Uterus (tissue), 3 donors: ENCODE measurements at regions not wholly inside any gene's neighbourhood (a gene's known extent, or its start where the extent isn't known, plus 50 kb on each side); places are given as distances from the start of the nearest gene placed in this dataset.

Source experiments
- DNase-seq, 2 donors: peaks; one replicate each; pipeline ENCODE4 v3.0.0-alpha.2; 2019 to 2020
- H3K27ac ChIP-seq, 2 donors: fragments of 200-600 bp; sonication (generic); 1 replicate in 1 of 2; 2 replicates in 1 of 2; pipeline ENCODE4 v1.5.1; 2016 to 2018
- H3K27me3 ChIP-seq, 2 donors: fragments of 200-600 bp; sonication (generic); one replicate each; pipeline ENCODE4 v1.5.1; 2018 to 2019; ENCODE audit warnings: control low read depth in 1 of 2
- H3K36me3 ChIP-seq, 2 donors: fragments of 200-600 bp; sonication (generic); one replicate each; pipeline ENCODE4 v1.5.1; 2019; ENCODE audit warnings: control low read depth in 1 of 2
- H3K4me1 ChIP-seq, 2 donors: fragments of 200-600 bp; sonication (generic); one replicate each; pipeline ENCODE4 v1.5.1; 2018 to 2019; ENCODE audit warnings: control low read depth in 1 of 2
- H3K4me3 ChIP-seq, 2 donors: fragments of 200-600 bp; sonication (generic); 1 replicate in 1 of 2; 2 replicates in 1 of 2; pipeline ENCODE4 v1.5.1; 2018 to 2019; ENCODE audit warnings: mild to moderate bottlenecking in 1 of 2
- H3K9me3 ChIP-seq, 2 donors: fragments of 200-600 bp; sonication (generic); one replicate each; pipeline ENCODE4 v1.5.1; 2019; ENCODE audit warnings: control low read depth in 1 of 2
- POLR2A ChIP-seq, 2 donors: fragments of 450-650 bp; IDR thresholded peaks; one replicate each; pipeline ENCODE4 v1.6.1; 2016; ENCODE audit warnings: antibody characterized with exemption in 2 of 2, mild to moderate bottlenecking in 1 of 2, moderate library complexity in 1 of 2
- intact Hi-C: fragments of 100-400 bp; cut with DNase I; formaldehyde crosslinking; loops from one replicate; pipeline ENCODE4 v1.15.1; 2023; ENCODE audit warnings: low total_unique reads
- TF ChIP-seq, protein P1 (sequence below), 4 experiments: fragments of 200-600 bp in 2 of 4; fragments of 450-650 bp in 2 of 4; sonication (generic) in 2 of 4; IDR thresholded peaks; one replicate each; pipeline ENCODE4 v1.5.1; 2016 to 2019; ENCODE audit warnings: antibody characterized with exemption in 4 of 4, mild to moderate bottlenecking in 2 of 4, moderate library complexity in 1 of 4
- donor health status: DM: yes; HTN: yes; CAD: no.

DNA sequence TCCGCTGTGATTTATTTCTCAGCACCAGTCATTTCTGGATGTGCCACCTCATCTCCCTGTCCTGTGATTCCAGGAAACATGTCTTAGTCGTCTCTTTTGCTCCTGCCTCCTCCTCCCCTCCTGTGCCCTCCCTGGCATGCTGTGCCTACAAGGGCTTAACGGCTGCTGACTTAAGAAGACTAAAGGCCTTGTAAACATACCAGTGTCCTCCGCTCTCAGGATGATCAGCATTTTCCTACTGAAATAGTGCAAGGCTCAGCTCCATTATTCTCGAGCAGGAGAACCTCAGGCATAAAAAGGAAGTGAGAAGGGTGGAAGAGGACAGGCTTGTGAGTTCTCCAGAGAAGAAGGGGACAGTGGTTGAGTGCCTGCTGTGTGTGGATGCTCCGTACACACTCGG lies 61.6 kb upstream of the RUNX3 start:
- no peaks in the 10 kb centered on the region for H3K9me3 ChIP-seq
- no peaks in the 10 kb centered on the region for H3K36me3 ChIP-seq
- H3K27ac ChIP-seq = no peak overlapping the region
- no peak overlapping the region for H3K4me3 ChIP-seq
- intact Hi-C loops = no loop called here
- no peak for DNase-seq
- H3K4me1 ChIP-seq = no peaks in the 10 kb centered on the region
- no peaks in the 10 kb centered on the region for H3K27me3 ChIP-seq
- TF ChIP-seq, protein P1, sequence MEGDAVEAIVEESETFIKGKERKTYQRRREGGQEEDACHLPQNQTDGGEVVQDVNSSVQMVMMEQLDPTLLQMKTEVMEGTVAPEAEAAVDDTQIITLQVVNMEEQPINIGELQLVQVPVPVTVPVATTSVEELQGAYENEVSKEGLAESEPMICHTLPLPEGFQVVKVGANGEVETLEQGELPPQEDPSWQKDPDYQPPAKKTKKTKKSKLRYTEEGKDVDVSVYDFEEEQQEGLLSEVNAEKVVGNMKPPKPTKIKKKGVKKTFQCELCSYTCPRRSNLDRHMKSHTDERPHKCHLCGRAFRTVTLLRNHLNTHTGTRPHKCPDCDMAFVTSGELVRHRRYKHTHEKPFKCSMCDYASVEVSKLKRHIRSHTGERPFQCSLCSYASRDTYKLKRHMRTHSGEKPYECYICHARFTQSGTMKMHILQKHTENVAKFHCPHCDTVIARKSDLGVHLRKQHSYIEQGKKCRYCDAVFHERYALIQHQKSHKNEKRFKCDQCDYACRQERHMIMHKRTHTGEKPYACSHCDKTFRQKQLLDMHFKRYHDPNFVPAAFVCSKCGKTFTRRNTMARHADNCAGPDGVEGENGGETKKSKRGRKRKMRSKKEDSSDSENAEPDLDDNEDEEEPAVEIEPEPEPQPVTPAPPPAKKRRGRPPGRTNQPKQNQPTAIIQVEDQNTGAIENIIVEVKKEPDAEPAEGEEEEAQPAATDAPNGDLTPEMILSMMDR (IDR thresholded peaks at IDR 0.05) = no peak
- TF ChIP-seq POLR2A (IDR thresholded peaks at IDR 0.05) = no peak

DNA sequence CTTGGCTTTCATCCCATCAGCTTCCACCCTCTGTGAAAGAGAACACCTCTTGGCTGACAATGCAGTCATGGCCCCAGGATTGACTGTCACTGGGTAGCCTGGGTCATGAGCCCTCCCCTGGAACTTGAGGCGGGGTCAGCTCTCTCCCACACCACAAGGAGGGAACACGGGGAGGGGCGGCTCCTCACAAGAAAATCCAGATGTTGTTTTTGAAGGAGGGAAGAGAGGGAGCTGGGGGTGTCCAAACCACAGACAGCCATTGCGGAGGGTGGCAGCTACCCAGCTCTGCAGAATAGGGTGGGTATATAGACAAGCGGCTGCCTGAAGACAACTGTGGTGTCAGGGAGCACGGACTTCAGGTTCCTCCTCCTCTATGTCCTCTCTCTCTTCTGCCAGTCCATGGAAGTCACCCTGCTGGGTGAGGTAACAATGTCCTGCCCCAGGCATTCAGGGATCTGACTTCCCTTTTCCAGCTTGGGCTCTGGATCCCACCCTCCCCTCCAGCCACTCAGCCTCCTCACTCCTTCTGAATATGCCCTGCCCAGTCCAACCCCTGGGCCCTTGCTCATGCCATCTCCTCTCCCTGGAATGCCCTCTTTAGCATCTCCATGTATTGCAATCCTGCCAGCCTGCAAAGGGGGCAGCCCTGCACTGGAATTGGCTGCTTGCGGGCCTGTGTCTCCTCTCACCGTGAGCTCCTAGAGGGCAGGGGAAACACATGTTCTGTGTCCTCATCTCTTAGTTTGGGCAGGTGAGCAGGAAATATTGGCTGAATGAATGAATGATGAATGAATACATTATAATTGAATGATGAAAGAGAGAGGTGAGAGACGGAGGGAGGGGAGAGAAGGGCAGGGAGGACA lies 60.9 kb upstream of the RUNX3 start:
- Histone ChIP-seq H3K27ac (no peak overlapping the region), H3K4me3 (no peak overlapping the region), H3K27me3 (no peaks in the 10 kb centered on the region), H3K9me3 (no peaks in the 10 kb centered on the region), H3K4me1 (no peaks in the 10 kb centered on the region), H3K36me3 (no peaks in the 10 kb centered on the region)
- TF ChIP-seq, protein P1 (IDR thresholded peaks at IDR 0.05) = no peak
- no peak for TF ChIP-seq POLR2A (IDR thresholded peaks at IDR 0.05)
- no peak for DNase-seq
- intact Hi-C loops = no loop called here

DNA sequence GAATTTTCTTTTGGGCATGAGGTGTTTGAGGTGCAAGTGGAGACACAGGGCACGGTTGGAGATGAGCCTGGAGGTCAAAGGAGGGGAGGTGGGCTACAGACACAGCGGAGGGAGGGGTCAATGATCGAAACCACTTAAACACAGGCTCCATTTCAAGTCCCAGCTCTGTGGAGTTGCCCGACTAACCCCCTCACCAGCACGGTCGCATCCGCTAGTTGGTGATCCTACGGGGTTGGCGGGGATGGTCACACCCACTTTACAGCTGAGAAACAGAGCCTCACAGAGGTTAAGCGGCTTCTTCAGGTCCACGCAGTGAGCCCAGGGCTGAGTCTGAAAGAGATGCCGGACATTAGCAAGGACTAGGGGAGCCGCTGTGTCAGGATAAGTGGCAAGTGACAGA lies 60.1 kb upstream of the RUNX3 start:
- no peaks in the 10 kb centered on the region for H3K36me3 ChIP-seq
- TF ChIP-seq, protein P1 (IDR thresholded peaks at IDR 0.05) = no peak
- TF ChIP-seq POLR2A (IDR thresholded peaks at IDR 0.05) = no peak
- no peak overlapping the region for H3K27ac ChIP-seq
- intact Hi-C loops = no loop called here
- H3K27me3 ChIP-seq = no peaks in the 10 kb centered on the region
- DNase-seq = no peak
- no peaks in the 10 kb centered on the region for H3K9me3 ChIP-seq
- no peak overlapping the region for H3K4me3 ChIP-seq
- H3K4me1 ChIP-seq = no peaks in the 10 kb centered on the region

DNA sequence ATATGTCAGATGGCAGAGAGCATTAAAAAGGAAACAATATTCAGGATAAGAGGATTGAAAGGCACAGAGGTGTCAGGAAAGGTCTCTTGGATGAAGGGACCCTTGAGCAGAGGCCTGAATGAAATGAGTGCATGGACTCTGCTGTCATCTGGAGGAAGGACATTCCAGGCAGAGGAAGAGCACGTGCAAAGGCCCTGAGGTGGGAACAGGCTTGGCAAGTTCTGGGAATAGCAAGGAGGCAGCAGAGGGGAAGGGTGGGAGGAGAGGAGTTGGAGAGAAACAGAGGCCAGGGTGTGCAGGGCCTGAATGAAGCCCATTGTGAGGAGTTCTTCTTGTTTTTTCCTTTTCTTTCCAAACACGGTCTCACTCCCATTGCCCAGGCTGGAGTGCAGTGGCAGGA lies 59.0 kb upstream of the RUNX3 start:
- Histone ChIP-seq H3K27me3 (no peaks in the 10 kb centered on the region), H3K27ac (no peak overlapping the region), H3K4me1 (no peaks in the 10 kb centered on the region), H3K4me3 (no peak overlapping the region), H3K36me3 (no peaks in the 10 kb centered on the region), H3K9me3 (no peaks in the 10 kb centered on the region)
- intact Hi-C loops = no loop called here
- DNase-seq = no peak
- TF ChIP-seq POLR2A (IDR thresholded peaks at IDR 0.05) = no peak
- TF ChIP-seq, protein P1 (IDR thresholded peaks at IDR 0.05) = no peak

DNA sequence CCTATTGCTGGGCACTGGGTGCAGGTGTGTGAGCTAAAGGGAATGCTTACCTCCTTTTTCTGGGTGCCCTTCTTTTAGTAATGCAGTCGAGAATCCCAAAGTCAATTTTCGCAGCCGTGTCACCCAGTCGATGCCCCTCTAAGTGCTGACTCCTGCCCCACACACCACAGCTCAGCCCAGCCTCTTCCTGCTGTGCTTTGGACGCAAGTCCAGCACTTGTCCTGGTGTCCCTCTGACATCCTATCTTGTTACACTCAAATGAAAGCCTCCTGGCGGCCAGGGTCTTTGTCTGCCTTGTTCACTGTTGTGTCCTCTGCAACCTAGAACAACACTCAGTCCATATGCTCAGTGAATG lies 58.5 kb upstream of the RUNX3 start:
- H3K4me1 ChIP-seq = no peaks in the 10 kb centered on the region
- intact Hi-C loops = no loop called here
- no peak for DNase-seq

More for the DNA sequence above, 58.5 kb upstream of the RUNX3 start:
- no peaks in the 10 kb centered on the region for H3K36me3 ChIP-seq
- no peaks in the 10 kb centered on the region for H3K27me3 ChIP-seq
- no peak overlapping the region for H3K27ac ChIP-seq
- TF ChIP-seq, protein P1 (IDR thresholded peaks at IDR 0.05) = no peak
- TF ChIP-seq POLR2A (IDR thresholded peaks at IDR 0.05) = no peak
- H3K4me3 ChIP-seq = no peak overlapping the region
- H3K9me3 ChIP-seq = no peaks in the 10 kb centered on the region
